ENCODE measurements at regions not wholly inside any gene's neighbourhood (a gene's known extent, or its start where the extent isn't known, plus 50 kb on each side); places are given as distances from the start of the nearest gene placed in this dataset.

GRCh38 chr9:84586662-84587061 is 82.9 kb upstream of the NTRK2 start:
- no peak for DNase-seq (ENCODE audit: low spot score)

DNA sequence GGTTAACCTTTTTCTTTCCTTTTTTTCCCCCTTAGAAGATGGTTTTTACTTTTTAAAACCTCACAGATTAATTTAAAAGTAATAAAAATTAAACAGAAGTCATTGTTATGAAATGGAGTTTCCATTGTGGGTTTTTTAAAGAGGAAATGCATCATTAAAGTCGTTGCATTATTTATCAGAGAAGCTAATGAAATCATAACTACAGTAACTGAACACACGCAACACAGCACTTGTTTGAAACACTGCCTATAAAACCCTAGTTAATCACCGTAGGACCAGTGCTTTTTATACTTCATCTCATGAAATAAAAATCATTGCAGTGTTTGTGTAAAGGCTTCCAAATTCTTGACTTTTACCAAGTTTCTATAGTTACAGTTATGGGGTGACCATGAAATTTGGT is 82.4 kb upstream of the NTRK2 start:
- DNase-seq (ENCODE audit: low spot score) = no peak

DNA sequence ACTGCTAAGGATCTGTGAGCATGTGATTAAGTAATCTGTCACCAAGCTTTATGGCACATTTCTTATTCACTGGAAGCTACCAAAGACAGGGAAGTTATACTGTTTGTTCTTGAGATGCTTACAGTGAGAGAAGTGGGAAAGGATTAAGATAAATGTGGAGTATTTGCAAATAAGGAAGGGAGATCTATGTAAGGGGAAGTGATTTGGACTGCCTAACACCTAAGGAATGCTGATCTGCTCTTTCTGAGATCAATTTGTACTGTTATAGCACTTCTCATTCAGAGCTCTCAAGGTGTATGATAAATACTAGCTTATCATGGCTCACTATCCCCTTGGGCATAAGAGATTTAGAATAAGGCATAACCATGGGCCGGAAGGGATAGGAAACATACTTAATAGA is 80.0 kb upstream of the NTRK2 start:
- no peak for DNase-seq (ENCODE audit: low spot score)

GRCh38 chr9:84590706-84591105 is 78.8 kb upstream of the NTRK2 start:
- no peak for DNase-seq (ENCODE audit: low spot score)

- DNase-seq (ENCODE audit: low spot score) = no peak
Observed at GRCh38 chr9:84592918-84593317, 76.6 kb upstream of the NTRK2 start.

- DNase-seq (ENCODE audit: low spot score) = no peak
Observed at GRCh38 chr9:84593352-84593751, 76.2 kb upstream of the NTRK2 start.

DNA sequence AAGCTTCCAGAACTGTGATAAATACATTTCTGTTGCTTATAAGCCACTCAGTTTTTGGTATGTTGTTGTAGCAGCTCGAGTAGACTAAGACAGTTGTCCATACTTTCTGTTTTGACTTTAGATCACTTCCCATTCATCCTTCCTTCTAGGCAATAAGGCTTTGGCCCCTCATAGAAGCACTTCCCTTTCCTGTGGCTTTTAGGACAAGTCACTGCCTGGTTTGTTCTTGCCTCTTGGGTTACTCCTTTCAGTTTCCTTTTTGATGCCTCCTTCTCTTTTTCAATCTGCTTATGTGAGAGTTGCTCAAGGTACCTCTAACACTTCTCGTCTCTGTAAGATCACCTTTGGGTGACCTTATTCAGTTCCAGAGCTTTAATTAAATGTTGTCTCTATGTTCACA is 72.4 kb upstream of the NTRK2 start:
- DNase-seq (ENCODE audit: low spot score) = no peak

DNA sequence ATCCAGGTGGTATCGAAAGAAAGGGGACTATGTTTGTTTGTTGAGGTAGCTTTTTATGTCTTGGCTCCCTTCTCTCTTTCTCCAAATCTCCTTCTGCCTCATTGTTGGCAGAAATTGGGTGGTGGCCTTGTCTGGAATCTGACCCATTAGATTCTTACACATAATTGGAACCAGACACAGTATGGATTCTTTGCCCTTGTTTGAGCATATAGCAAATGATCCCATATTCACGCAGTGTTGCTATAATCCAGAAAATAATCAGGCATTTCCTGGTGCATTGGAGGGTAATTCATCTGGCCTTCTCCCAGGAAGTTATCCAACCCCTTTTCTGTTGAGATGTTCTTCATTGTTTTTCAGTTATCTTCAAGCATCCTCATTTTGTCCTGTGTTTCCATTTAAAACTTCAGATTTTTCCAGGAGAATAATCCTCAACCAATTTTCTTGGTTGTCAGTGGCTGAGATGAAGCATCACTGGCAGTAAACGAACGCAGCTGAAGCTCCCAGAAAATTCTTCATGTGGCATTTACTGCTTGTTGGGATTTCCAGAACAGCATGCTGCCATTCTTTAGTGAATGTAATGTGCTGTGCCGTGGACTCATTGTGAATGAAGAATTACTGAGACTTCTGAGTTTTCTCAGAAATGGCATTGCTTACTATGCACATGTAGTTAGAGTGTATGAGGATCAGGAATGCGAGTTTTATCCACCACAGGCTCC is 70.5 kb upstream of the NTRK2 start:
- DNase-seq (ENCODE audit: low spot score) = no peak

- peak; percentile 14 for DNase-seq (ENCODE audit: low spot score)
Observed at GRCh38 chr9:84600739-84601138, 68.8 kb upstream of the NTRK2 start.

DNA sequence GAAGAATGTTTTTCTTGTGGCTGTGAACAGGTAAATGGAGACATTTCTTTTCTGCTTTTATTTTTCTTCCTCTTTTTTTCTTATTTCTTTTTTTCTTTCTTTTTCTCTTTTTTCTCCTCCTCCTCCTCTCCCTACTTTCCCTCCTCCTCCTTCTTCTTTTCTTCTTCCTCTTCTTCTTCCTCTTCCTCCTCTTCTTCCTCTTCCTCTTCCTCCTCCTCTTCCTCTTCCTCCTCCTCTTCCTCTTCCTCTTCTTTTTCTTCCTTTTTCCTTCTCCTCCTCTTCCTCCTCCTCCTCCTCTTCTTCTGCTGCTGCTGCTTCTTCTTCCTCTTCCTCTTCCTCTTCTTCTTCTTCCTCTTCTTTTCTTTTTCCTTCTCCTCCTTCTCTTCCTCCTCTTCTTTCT is 65.3 kb upstream of the NTRK2 start:
- no peak for DNase-seq (ENCODE audit: low spot score)

- no peak for DNase-seq (ENCODE audit: low spot score)
Observed at GRCh38 chr9:84609779-84610178, 59.8 kb upstream of the NTRK2 start.

DNA sequence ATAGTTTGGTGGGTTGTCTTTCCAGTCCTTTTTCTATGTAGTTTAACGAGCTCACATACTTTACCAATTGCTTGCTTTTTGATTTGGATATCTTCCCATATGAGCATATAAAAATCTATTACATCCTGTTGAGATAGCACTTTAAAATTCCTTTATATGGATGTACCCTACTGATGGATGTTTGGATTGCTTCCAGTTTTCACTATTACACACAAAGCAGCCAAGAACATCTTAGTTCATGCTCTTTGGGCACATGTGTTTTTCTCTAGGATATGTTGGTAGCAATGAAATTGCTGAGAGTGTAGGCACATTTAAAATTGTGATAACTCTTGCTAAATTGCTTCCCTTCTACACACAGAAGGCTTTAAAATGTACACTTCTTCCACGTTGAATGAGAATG is 56.1 kb upstream of the NTRK2 start:
- no peak for DNase-seq (ENCODE audit: low spot score)

- no peak for DNase-seq (ENCODE audit: low spot score)
Observed at GRCh38 chr9:84615544-84615943, 54.0 kb upstream of the NTRK2 start.

GRCh38 chr9:84617411-84618029 is 52.0 kb upstream of the NTRK2 start:
- DNase-seq (ENCODE audit: low spot score) = no peak
